ENCODE measurements at regions not wholly inside any gene's neighbourhood (a gene's known extent, or its start where the extent isn't known, plus 50 kb on each side); places are given as distances from the start of the nearest gene placed in this dataset.

GRCh38 chr6:1125297-1125696 is 186.6 kb upstream of the FOXQ1 start:
- Mint-ChIP-seq H3K4me1 (ENCODE audit: low read depth, unreplicated experiment) (no peaks in the 10 kb centered on the region), H3K4me3 (ENCODE audit: unreplicated experiment) (no peak overlapping the region), H3K27me3 (ENCODE audit: insufficient read depth, unreplicated experiment) (no peaks in the 10 kb centered on the region), H3K27ac (ENCODE audit: unreplicated experiment) (no peak overlapping the region), H3K36me3 (ENCODE audit: insufficient read depth, unreplicated experiment) (no peaks in the 10 kb centered on the region), H3K9me3 (ENCODE audit: unreplicated experiment) (no peaks in the 10 kb centered on the region)
- H3K4me3 ChIP-seq (ENCODE audit: low read depth, low read length), result no peak overlapping the region
- intact Hi-C loops (cut with micrococcal nuclease; ENCODE audit: unreplicated experiment), result no loop called here
- ChIA-PET CTCF (interaction anchor here (1.1 kb wide), 1 partner anchor 21 kb away, joined by 3 read pairs; no protein-coding TSS in a partner anchor), POLR2A (no interaction called here)
- H3K27me3 ChIP-seq (replicated peaks; ENCODE audit: control insufficient read depth, insufficient read depth, low read length), result no peaks in the 10 kb centered on the region
- no peak for TF ChIP-seq CTCF (IDR thresholded peaks at IDR 0.05; ENCODE audit: insufficient read depth in 1 of 2, low read depth in 1 of 2, low read length in 1 of 2, severe bottlenecking in 1 of 2, unreplicated experiment in 1 of 2)
- no peaks in the 10 kb centered on the region for H3K36me3 ChIP-seq (ENCODE audit: control insufficient read depth, insufficient read depth, low read length)
- DNase-seq, result no peak
- BruUV-seq (replicated peaks), result no TSS peak
- H3K9me3 ChIP-seq, result no peaks in the 10 kb centered on the region
- peaks cover 13% of the 10 kb centered on the region for H3K4me1 ChIP-seq

GRCh38 chr6:1124885-1125284 is 187.0 kb upstream of the FOXQ1 start:
- Mint-ChIP-seq H3K9me3 (ENCODE audit: unreplicated experiment) (no peaks in the 10 kb centered on the region), H3K27me3 (ENCODE audit: insufficient read depth, unreplicated experiment) (no peaks in the 10 kb centered on the region), H3K27ac (ENCODE audit: unreplicated experiment) (no peak overlapping the region), H3K36me3 (ENCODE audit: insufficient read depth, unreplicated experiment) (no peaks in the 10 kb centered on the region), H3K4me1 (ENCODE audit: low read depth, unreplicated experiment) (no peaks in the 10 kb centered on the region), H3K4me3 (ENCODE audit: unreplicated experiment) (no peak overlapping the region)
- POLR2A ChIA-PET, result no interaction called here
- BruUV-seq (replicated peaks), result no TSS peak
- peak; percentile 31 to 72 for DNase-seq
- Histone ChIP-seq H3K4me1 (peaks cover 13% of the 10 kb centered on the region), H3K9me3 (no peaks in the 10 kb centered on the region), H3K36me3 (ENCODE audit: control insufficient read depth, insufficient read depth, low read length) (no peaks in the 10 kb centered on the region), H3K4me3 (ENCODE audit: low read depth, low read length) (no peak overlapping the region), H3K27me3 (replicated peaks; ENCODE audit: control insufficient read depth, insufficient read depth, low read length) (no peaks in the 10 kb centered on the region)
- intact Hi-C loops (cut with micrococcal nuclease; ENCODE audit: unreplicated experiment), result no loop called here
- CTCF ChIA-PET, result interaction anchor here (0.6 to 1.1 kb wide), 2 partner anchors 22 to 212 kb away, joined by 3 to 5 read pairs; no protein-coding TSS in a partner anchor
- no peak for TF ChIP-seq CTCF (IDR thresholded peaks at IDR 0.05; ENCODE audit: insufficient read depth in 1 of 2, low read depth in 1 of 2, low read length in 1 of 2, severe bottlenecking in 1 of 2, unreplicated experiment in 1 of 2)

GRCh38 chr6:1123386-1124375 is 188.2 kb upstream of the FOXQ1 start:
- Mint-ChIP-seq H3K27me3 (ENCODE audit: insufficient read depth, unreplicated experiment) (no peaks in the 10 kb centered on the region), H3K27ac (ENCODE audit: unreplicated experiment) (no peak overlapping the region), H3K4me1 (ENCODE audit: low read depth, unreplicated experiment) (peaks cover 5% of the 10 kb centered on the region), H3K36me3 (ENCODE audit: insufficient read depth, unreplicated experiment) (no peaks in the 10 kb centered on the region), H3K9me3 (ENCODE audit: unreplicated experiment) (no peaks in the 10 kb centered on the region), H3K4me3 (ENCODE audit: unreplicated experiment) (no peak overlapping the region)
- no peak overlapping the region for H3K4me3 ChIP-seq (ENCODE audit: low read depth, low read length)
- TF ChIP-seq CTCF (IDR thresholded peaks at IDR 0.05; ENCODE audit: insufficient read depth in 1 of 2, low read depth in 1 of 2, low read length in 1 of 2, severe bottlenecking in 1 of 2, unreplicated experiment in 1 of 2), result no peak
- intact Hi-C loops (cut with micrococcal nuclease; ENCODE audit: unreplicated experiment), result no loop called here
- POLR2A ChIA-PET, result no interaction called here
- H3K27me3 ChIP-seq (replicated peaks; ENCODE audit: control insufficient read depth, insufficient read depth, low read length), result no peaks in the 10 kb centered on the region
- CTCF ChIA-PET, result interaction anchor here (0.6 to 1.1 kb wide), 2 partner anchors 23 to 214 kb away, joined by 3 to 5 read pairs; no protein-coding TSS in a partner anchor
- H3K4me1 ChIP-seq, result peaks cover 13% of the 10 kb centered on the region
- H3K36me3 ChIP-seq (ENCODE audit: control insufficient read depth, insufficient read depth, low read length), result no peaks in the 10 kb centered on the region
- no TSS peak for BruUV-seq (replicated peaks)
- DNase-seq, result no peak
- H3K9me3 ChIP-seq, result no peaks in the 10 kb centered on the region
